HG03520 (cell line): ENCODE measurements at regions not wholly inside any gene's neighbourhood (a gene's known extent, or its start where the extent isn't known, plus 50 kb on each side); places are given as distances from the start of the nearest gene placed in this dataset.

Source experiments
- ATAC-seq: cut with Tn5 transposase; IDR thresholded peaks from one replicate; pipeline ENCODE4 v1.9.1; 2021; ENCODE audit warnings: mild to moderate bottlenecking, moderate library complexity; ENCODE audit not compliant: unreplicated experiment

DNA sequence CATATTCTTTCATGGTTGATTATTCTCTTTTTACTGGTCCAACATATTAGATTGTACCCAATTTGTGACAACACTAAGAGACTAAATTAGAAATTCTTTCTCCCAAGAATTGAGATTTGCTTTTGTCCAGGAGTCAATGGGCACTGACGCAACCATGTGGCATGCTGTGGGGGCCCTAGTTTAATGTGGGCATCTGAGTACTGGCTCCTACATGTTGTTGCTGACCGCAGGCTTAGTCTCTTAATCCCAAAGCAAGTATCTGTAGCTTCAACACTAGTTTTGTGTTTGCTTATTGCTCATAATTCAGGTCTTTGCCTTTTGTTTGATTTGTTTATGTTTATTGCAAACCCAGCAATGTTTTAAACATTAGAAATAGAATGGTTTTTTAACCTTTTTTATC, 263.4 kb upstream of the NDST4 start:
- ATAC-seq: no peak

DNA sequence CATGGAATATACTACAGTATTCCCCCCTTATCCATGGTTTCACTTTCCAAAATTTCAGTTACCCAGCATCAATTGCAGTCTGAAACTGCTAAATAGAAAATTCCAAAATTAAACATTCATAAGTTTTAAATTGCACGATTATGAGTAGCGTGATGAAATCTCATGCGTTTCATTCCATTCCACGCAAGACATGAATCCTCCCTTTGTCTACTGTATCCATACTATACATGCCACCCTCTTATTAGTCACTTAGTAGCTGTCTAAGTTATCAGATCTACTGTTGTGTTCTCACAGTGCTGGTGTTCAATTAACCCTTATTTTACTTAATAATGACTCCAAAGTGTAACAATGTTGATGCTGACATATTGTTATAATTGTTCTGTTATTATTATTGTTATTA, 261.2 kb upstream of the NDST4 start:
- no peak for ATAC-seq

DNA sequence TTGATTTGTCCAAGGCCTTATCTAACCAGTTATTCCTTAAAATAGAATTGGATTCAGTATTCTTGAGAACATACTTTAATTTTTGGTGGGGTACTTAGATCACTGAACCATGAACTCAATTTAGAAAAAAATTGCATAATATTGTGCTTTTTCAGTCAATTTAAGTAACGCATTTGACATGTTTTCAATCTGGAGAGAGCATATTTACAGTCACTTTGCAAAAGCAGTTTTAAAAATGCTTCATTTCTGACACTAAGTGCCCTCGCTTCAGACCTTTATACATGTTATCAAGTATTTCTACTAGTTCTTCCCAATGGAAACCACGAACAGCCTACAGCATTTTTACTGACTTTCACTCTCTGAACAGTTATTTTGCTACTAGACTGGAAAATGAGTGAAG, 257.1 kb upstream of the NDST4 start:
- no peak for ATAC-seq

DNA sequence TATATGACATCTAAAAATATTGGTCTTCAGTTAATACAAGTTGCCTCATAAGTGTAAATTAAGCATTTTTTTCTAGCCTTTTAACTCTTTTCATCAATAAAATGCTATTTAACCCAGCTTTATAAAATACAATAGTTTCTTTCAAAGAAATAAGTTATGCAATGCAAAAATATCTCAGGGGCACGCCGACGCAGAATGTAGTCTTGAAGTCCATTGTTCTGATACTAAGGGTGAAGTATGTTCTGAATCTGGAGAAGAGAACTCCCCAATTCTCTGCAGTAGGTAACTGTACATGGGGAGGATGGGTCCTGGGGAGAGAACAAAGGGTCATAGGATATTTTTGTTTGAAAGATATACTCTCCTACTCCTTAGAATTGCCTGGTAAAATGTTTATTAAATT, 256.6 kb upstream of the NDST4 start:
- no peak for ATAC-seq

DNA sequence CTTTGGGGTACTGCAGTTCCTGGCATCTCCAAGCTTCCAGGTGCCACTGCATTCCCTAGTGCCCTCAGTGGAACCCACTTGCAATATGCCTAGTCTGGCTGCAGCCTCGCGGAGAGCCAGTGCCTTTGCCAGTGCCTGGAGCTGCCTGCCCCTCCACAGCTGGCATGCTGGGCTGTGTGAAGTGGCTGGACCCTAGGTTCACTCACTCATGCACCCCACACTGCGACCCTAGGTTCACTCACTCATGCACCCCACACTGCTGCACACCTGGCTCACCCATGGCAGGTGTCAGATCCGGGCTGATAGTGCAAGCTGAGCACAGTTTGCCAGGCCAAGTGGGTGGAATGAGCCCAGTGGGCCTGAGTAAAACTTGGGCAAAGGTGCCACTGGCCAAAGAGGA, 253.0 kb upstream of the NDST4 start:
- no peak for ATAC-seq

DNA sequence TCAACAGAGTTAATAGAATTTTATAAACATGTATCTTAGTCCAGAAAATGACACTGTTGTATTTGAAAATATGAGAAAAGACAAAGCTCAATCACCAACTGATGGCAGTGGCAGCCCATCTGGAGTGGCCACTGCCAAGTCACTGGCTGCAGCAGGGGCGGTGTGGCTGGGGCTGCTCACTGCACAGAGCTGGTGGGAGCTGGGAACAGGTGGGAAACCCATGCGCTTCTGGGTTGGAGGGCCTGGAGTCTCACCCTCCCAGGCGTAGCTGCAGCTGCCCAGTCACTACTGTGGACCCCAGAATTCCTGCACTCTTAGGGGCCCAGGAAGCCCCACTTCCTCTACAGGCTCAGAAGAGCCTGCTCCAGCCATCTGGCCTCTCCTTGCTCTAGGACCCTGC, 251.8 kb upstream of the NDST4 start:
- no peak for ATAC-seq

DNA sequence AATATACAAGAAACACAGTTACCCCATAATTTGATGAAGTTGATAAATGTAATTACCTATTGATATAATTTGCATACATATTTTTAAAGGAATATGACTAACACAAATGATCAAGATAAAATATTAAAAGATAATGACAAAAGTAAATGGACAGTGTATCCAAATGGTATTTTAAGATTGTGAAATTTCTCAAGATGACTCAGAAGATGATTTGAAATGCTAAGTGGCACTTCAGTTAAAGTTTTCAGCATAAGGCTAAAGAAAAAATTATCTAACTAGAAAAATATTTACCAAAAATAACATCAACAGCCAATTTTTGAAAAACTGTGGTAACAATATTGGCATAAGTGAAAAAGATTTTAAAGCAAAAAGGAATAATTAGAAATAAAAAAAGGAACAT, 248.4 kb upstream of the NDST4 start:
- no peak for ATAC-seq

DNA sequence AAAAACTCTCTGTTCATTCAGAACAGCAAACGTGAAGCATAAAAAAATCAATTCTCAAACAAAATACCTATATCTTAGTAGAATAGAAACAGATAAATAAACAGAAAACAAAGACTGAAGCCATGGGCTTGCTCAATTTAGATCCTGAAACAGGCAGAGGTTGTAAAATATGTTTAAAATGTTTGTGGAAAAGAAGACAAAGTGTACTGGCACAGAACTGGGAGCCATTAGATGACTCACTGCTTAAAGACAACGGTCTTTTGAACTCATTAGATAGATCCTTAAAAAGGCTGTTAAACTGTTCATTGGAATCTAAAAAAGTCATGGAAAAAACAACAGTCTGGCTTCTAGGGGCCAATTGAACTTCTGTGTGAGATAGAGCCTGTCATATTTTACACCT, 247.0 kb upstream of the NDST4 start:
- ATAC-seq: no peak

DNA sequence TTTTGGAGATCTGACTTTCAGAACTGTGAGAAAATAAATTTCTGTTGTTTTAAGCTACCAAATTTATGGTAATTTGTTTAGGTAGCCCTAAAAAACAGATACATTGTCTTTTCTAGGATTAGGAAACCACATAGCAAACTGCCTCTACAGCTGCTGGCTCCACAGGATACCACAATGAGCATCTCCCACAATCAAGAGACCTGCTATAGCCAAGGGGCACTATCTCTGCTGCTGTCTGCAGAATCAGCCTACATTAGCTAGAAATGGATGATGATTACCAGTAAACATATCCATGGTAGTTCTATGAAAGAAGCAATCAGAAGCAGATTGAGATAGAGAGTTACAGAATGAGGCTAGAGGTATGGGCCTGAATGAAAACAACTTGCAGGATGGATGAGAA, 244.4 kb upstream of the NDST4 start:
- ATAC-seq: no peak

DNA sequence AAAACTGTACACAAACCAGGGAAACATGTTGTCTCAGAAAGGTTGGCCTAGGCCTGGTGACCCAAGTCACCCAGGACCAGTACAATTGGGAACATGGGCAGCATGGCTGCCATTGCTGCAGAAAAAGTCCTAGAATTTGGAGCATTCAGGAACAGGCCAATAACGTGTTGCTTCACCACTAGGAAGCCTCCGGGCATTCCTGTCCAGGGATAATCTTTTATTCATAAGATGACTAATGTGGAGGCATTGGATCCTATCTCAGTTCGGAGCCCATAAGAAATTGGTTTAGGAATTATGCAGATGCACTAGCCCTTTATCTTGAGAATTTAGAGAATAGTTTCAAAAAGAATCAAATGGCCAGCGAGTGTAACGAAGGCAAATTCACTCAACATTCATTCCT, 242.8 kb upstream of the NDST4 start:
- ATAC-seq: no peak

DNA sequence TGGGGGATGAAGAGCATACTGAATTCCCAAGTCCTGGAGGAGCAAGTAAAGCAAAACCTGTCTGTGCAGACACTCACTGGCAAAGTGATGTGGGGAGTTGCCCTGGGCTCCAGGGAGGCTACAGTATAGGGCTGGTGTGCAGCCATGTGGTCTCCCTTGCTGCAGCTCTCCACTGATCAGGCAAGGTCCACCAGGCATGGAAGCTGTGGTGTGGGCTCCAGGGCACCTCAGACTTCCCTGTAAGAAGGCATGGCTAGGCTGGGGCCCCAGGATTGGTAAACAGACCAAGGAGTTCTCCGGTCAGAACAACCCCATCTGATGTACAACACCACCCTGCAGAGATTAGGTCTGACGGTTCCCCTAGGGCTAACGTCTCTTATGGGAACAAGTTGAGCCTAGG, 241.9 kb upstream of the NDST4 start:
- no peak for ATAC-seq

DNA sequence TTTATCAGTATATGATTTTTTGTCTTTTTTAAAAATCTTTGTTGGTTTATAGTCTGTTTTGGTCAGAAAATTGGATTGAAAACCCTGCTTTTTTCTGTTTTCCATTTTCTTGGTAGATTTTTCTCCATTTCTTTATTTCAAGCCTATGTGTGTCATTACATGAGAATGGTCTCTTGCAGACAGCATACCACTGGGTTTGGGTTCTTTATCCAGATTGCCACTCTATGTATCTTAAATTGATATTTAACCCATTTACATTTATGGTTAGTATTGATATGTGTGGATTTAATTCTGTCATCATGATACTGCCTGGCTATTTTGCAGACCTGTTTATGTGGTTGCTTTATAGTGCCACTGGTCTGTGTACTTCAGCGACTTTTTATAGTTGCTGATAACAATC, 239.9 kb upstream of the NDST4 start:
- no peak for ATAC-seq

DNA sequence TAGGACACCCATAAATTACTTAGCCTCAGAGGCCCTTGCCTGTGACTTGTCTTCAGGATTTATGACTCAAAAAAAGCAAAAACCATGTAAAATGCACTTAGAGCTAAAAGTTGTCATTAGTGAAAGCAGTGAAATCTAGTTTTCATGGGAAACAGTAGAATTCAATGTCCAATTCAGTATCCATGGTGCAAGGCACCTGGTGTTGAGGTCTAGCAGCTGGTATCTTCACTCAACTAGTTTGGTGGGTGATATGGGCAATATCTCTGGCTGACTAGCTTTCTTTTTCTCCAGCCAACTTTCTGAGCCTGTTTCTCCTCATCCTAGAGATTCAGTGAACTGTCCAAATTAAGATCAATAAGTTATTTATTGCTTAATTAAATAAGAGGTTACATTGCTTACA, 229.8 kb upstream of the NDST4 start:
- ATAC-seq: no peak

DNA sequence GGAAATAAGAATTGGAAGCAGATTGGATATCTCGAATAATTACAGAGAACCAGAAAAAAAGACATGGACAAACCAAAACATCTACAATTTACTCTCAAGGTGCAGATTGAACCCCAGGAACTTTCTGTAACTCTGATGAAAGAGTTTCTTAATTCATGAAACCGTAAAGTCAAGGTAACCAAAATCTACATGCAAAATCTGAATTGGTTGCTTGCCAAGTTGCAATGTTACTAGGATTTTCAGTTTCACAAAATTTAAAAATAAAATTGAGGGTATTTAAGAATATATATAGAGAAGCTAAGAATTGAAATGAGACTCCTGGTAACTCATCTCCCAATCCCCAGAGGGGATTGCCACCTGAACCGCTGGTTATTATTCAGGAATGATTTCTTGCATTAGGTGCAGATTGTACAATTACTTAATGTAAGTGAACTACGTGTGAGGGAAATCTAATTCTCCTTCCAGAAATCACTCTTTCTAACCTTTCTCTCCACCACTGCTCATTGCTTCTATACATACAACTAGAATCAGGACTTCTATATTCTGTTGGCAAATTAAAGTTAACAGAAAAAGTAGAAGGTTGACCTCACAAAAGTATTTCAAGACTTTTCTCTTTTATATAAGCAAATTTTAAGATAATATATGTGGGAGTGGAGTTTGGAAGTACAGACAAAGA, 221.5 kb upstream of the NDST4 start:
- no peak for ATAC-seq

DNA sequence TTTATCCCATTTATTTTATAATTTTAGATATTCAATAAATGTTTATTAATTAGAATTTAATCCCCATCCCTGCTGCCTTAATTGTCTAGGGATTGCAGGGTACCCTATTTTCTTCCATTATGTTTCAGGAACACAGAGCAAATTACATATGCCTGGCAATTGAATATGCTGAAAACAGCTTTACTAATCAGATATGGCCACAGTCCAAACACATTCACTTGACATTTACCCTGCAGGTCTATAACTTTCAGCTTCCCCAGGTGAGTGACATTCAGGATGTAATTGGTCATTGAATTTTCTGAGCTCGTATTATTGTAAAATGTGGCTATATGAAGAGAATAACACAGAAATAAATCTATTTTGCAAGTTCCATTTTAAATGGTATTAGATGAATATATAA, 218.7 kb upstream of the NDST4 start:
- no peak for ATAC-seq

DNA sequence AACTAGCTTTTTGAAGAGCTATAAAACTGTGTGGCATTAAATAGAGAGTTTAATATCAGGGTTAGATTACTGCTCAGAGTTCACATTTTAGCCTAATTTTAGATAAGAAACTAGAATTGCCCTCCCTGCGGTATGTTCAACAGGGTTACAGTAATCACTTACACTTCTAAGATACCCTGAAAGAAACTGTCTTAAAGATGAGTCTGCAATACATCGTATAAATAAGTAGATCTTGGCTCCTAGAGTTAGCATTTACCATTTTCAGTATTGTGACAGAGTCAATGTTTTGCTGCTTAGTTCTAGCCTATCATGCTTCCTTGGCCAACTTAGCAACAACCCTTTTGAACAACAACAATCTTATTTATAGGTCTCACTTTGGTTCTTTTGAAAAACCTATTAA, 217.8 kb upstream of the NDST4 start:
- ATAC-seq: no peak

DNA sequence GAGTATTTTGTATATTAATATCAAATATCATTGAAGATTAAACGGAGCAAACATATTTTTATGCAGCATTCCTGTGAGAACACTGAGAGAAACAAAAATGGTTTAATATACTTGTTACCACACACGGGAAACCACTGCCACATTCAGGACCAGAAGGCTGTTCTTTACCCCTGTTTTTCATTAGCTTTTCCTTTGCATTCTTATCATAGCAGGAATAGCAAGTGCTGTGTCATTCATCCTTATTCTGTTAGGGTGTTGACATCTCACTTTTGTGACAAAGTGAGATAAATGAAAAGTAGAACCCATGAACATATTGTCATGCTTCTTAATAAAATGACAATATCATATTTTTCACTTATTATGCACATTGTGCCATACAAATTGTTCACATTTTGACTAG, 212.4 kb upstream of the NDST4 start:
- no peak for ATAC-seq

DNA sequence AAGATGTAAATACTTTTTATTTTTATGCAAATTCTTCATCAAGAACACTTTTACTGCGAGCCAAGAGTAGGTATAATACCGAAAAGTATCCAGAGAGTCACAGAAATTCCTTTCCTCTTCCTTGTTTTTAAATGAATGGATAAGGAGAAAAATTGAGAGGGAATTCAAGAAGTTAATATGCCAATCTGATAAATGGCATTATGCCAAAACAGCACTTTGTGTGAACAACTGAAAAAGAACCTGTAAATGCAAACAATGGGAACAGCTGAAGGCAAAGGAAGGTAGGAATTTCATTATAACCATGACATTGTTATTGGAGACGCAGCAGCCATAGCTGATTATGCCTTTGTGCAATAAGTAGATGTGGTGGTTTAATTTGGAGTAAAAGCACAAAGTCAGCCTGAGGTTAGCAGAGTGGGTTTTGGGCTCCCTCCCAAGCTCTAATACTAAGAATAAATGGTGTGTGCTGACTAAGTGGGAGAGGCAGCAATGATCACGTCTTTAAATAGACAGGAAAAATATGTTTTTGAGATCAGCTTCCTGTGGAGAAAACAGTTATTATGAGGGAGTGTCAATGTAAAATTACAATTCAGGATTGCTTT, 209.8 kb upstream of the NDST4 start:
- ATAC-seq: no peak

DNA sequence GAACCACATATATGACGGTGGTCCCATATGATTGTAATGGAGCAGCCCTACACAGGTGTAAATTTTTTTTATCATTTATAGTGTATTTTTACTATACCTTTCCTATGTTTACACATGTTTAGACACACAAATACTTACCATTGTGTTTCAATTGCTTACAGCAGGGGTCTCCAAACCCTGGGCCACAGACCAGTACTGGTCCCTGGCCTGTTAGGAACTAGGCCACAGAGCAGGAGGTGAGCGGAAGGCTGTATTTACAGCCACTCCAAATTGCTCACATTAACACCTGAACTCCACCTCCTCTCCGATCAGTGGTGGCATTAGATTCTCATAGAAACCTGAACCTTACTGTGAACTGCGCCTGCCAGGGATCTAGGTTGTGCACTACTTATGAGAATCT, 201.8 kb upstream of the NDST4 start:
- no peak for ATAC-seq

DNA sequence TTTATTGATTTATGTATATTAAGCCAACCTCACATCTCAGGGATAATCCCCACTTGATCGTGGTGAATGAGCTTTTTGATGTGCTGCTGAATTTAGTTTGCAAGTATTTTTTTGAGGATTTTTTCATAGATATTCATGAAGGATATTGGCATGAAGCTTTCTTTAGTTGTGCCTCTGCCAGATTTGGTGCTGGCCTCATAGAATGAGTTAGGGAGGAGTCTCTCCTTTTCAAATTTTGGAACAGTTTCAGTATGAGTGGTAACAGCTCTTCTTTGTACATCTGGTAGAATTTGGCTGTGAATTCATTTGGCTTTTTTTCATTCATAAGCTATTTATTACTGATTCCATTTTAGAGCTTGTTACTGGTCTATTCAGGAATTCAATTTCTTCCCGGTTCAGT, 197.2 kb upstream of the NDST4 start:
- no peak for ATAC-seq

DNA sequence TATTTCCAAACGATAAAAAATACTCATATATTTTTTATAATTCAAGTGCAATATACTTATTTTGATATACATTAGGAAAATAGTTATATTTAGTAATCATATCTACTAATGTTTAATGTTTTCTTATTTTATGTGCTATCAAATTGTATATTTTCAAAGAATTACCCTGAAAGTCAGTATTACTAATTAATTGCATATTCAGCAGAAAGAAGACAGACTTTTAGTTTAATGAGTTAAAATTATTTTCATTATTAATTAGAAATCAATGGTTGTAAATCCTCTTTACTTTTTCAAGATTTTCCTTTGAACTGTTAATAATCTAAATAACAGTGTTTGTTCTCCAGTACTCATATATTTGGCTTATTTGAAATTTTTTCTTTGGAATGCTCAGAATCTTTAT, 181.3 kb upstream of the NDST4 start:
- no peak for ATAC-seq

DNA sequence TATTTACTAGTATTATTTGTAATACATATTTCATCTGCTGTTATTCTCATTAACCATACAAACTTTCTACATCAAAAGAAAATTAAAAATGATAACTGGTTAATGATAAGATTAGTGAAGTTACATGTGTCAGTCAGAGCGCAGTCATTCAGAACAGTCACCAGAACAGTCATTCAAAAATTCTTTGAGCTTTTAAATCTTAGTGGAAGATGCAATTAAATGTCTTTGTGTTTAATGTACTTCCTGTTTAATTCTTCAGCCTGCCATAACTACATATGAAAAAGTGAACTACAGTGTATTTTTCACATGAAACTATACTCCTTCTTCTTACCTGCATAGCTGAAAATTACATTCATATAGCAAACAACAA, 179.7 kb upstream of the NDST4 start:
- no peak for ATAC-seq

DNA sequence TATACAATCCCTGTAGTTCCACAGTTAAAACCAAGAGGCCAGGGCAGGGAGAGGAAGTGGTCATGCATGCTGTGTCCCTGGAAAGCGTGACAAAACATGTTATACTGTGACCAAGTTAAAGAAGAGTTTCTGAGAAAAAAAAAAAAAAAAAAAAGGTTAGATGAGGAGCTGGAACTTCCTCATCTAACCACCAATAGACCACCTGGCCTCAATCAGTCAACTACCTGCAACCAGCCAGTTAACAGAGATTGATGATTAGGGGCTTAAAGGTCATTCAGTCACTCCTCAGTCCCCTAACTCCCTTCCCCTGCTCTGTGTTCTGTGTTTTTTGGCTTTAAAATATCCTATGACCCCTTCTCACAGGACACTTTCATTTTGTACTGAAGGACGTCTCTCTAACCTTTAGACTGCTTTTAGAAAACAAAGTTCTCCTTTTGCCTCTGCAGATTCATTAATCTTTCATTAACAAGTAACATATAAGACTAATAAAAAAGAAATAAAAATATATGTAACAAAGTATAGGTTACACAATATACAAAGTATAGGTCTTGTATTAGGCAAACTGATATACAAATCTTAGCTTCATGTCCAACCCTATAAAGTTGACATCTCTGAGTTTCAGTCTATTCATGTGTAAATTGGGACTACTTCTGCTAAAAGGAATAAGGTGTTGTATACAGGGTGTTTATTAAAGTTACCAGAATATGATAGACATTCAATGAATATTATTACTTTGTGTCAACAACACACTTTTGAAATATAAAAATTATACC, 179.1 kb upstream of the NDST4 start:
- no peak for ATAC-seq
